NCI-H526 (cell line): ENCODE measurements at regions not wholly inside any gene's neighbourhood (a gene's known extent, or its start where the extent isn't known, plus 50 kb on each side); places are given as distances from the start of the nearest gene placed in this dataset.
A peak's percentile ranks its signal among the peaks of the same experiment; 100 is the strongest.

ENCODE experiments used
- DNase-seq, 2 experiments: peaks; one replicate each; lab custom pipeline; 2025; lab: John Stamatoyannopoulos, UW

DNA sequence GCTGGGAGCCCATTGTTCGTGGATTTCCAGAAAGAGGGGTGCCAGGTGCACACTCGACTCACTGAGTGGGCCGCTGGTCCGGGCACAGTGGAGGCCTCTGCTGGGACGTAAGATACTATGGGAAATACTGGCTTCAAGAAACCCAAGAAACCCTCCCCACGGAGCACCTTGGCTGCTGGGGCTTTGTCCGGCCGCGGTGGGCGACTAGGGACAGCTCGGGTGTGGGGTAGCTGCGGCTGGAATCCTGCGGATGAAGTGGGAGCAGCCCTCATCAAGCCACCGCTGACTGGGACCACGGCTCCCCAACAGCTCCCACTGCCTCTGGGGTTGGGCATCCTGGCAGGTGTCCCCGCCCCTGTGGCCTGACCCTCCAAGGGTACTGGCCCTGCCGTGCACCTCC is 69.5 kb upstream of the GATA5 start:
- no peak for DNase-seq

DNA sequence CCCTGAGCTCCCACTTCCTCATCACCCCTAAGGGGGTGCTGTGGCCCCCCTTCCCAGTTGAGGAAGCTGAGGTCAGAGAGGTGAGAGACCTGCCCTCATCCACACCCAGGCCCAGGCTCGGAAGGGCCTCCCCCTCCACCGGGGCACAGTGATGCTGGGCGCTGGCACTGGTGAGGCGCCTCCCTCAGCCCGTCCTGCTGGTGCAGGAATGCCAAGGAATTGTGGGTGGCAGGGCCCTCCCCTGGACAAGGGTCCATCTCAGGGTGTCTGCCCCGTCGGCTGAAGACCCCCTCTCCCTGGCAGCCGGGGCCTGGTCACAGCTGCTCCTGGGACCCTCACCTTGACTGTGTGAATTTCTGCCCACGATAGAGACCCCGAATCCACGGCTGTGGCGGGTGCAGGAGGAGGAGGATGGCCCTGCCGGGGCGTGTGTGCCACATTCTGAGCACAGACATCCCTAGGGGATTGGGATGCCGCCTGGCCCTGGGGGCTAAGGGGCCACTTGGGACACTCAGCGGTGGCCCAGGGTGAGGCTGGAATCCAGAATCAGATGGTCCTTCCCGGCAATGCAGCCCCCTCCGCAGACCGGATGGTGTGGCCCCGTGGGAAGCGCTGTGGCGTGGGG is 70.2 kb upstream of the GATA5 start:
- DNase-seq, result no peak

DNA sequence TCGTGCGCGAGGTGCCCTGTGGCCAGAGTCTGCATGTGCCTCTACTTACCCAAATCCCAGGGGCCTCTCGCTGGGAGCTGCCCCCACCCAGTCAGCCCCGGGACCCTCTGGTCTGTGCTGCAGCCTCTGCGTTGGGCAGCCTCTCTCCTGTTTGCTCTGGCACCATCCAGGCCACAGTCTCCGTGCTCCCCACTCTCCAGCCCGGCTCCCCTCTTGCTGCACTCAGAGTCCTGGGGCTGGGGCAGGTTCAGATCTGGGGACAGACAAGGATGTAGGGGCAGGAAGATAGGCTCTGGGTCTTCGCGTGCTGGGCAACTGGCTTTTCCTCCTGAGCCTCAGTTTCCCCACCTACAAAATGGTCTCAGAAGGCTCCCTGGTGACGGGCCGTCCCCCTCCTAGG is 70.8 kb upstream of the GATA5 start:
- DNase-seq, result no peak

DNA sequence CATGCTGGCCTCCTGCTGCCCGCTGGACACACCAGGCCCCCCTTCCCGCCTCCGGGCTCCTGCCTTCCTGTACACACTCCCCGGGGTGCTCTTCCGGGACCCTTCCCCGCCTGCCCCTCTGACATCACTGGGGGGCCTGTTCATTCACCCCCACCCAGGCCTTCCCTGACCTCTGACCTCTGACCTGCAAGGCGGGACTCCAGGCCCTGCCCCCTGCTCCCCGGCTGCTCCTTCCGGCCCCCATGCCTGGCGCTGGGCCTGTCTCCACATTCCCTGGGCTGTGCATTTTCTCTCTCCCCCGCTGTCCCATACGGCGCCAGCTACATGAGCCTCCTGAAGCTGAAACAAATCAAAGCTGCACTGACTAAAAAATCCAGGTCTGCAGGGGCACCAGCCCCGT is 71.6 kb upstream of the GATA5 start:
- DNase-seq, result no peak

DNA sequence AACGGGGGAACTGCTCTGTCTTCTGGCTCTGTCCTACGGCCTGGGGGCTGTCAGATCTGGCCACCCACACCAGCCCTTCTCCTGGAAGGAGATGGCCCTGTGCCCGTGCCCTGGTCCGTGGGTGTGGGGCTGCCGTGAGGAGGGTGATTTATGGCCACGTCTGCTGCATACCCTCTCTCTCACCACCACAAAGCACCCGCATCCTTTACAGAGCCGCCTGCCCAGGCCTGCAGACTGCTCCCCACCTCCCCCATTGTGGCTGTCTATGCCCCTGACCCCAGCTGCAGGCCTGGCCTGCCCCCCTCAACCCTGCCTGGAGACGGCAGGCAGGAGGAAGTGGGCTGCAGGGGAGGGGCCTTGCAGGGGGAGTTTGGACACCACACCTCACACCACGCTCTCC is 72.7 kb upstream of the GATA5 start:
- DNase-seq, result no peak

DNA sequence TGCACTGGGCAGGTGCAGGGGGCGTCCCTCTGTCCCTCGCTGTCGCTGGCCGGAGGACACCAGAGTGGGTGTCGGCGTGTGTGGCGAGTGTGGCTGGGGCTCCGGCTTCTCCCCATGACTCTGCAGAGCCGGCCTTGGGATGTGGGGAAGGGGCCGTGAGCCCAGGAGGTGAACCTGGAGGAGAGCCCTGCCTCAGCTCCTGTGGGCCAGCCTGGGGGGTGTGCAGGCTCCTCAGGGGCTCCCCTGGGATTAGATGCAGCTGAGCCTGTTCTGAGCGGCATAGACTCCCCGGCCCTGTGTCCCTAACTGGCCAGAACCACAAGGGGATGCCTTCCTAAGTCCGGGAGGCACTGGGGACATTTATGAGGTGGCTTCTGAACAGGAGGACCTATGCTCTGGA is 73.2 kb upstream of the GATA5 start:
- peak in 1 of 2 experiments; percentile 42 for DNase-seq

DNA sequence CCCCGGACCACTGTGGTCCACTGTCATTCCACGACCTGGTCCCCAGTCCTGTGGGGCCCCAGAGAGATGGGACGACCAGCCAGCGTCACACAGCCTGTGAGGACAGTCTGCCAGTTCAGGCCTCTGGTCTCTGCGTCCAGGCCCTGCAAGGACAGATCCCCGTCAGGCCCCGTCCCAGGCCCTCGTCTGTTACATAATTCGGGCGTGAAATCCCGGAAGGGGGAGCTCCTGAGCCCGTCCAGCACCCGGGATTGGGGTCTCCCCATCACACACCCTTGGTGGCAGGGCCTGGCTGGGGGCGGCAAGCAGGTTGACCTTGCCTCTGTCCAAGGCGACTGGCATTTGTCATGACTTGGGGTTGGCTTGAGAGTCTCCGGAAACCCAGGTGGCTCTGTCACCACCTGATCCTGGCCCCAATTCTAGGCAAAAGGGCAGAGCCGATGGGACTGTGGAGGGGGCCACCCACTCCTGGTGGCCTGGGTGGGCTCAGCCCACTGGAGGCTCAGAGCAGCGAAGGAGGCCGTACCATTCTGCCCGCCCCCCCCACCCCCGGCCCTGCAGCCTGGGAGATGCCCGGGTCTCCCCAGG is 73.8 kb upstream of the GATA5 start:
- DNase-seq, result no peak

DNA sequence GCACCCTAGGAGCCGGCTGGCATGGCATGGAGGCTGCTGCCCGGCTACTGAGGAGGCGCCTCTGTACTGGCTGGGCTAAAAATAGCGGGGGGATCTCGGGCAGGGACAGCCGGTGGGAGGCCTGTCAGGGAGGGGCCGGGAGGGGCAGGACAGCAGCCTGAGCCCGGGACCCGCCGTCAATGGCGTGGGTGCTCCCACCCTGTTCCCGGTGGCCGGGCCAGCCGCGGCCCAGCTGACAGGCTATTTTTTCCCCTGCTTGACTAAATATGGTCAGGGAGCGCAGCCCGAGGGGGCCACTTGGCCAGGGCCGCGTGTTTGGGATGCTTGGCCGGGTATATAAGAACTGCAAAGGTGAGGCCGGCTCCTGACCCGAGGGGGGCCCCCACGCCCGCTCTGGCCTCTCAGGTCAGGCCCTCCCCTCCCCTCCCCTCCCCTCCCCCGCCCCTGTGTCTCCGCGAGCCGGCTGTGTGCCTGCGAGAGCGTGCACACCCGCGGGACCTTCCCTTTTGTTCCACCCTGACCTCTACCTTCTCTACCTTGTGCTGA is 74.4 kb upstream of the GATA5 start:
- DNase-seq, result peak in 1 of 2 experiments; percentile 38

DNA sequence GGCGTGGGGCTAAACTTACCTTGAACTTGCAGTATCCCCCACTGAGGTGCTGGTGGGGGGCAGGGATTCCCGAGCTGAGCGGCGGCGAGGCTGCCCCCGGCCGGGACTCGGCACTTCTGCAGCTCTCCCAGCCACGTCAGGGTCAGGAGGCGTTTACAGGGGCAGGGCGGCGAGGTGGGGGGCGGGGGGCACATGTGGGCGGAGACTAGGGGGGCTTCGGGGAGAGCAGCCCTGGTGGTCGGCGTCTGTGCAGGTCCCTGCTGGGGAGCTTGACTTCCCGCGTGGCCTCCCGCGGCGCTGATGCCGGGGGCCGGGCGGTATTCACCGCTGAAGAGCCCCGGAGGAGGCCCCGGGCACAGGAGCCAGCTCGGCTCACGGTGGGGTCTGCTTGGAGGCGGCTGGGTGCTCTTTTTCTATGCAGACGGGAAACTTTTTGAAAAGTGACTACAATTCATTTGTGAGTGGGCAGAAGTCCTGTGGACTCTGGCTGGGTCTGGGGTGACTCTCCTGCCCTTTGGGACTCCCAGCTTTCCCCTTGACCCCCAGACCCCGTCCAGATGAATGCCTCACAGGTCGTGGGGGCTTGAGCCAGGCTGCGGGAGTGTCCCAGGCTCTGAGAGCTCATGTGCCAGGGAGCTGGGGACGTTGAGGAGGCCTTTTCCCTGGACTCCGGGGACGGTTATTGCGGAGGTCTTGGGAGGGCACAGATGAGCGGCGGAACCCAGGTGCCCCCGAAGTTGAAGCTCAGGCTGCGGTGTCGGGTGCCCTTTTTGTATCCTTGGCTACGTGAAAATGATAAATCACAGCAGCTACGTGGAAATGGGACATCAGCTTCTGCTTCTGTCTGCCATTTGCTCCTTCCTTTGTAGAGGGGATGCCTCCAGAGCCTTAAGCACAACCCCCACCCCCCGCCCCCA is 75.9 kb upstream of the GATA5 start:
- peak in 1 of 2 experiments; percentile 38 for DNase-seq

DNA sequence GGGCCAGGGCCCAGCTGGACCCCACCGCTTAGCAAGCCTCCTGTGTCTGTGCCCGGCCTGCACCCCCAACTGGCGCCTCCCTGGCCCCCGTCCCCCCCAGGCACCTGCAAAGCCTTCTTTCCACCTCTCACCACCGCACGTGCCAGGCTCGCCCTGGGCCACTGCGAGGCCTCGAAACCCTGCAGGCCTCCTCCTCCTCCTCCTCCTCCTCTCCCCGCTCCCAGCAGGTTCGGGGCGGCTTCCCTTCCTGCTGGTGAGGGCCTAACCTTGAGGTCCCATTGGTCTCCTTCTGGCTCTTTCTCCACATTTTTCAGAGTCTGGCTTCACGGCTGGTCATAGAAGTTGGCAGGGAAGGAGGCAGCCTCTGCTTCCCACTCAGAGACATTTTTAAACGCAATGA is 76.8 kb upstream of the GATA5 start:
- DNase-seq, result no peak

DNA sequence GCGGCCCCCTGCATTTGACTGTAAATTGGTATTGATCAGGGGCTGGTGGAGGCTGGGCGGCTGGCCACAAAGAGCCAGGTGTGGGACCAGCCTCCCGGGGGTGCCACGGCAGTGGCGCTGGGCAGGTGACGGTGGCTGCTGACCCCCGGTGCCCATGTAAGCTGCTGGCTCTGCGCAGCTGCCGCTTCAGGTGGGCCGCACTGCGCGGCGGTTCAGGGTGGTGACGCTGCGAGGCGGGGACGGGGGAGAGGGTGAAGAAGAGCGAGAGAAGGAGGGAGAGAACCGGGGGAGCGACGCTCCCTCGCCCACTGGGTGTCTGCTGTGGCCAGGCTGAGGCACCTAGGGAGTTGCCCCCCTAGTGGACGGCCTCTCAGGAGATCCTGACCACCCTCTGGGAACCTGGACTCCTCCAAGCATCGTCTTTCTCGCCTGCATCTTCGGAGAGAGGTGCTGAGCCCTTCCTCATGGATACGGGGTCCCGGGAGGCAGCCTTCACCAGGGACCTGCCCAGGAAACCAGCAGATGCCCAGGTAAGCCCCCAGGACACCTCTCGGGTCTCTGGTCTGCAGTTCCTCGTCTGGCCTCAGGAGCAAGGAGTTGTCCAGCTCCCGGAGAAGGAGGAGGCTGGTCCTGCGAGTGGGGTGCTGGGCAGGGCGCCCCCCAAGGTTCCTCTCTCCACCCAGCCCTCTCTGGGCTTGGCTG is 77.5 kb upstream of the GATA5 start:
- no peak for DNase-seq

DNA sequence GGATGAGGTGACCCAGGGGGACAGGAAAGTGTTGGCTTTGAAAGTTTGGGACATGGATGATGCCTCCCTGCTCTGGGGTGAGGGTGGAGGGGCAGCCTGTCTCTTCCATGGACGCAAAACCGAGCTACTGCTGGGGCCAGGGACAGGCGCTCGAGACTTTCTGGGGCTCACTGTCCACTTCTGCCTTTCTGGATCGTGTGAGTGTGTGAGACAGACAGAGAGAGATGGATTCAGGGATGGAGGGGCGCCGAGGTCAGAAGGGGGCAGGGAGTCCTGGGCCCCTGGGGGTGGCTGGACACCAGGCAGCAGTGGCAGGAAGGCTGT is 78.0 kb upstream of the GATA5 start:
- DNase-seq, result no peak

DNA sequence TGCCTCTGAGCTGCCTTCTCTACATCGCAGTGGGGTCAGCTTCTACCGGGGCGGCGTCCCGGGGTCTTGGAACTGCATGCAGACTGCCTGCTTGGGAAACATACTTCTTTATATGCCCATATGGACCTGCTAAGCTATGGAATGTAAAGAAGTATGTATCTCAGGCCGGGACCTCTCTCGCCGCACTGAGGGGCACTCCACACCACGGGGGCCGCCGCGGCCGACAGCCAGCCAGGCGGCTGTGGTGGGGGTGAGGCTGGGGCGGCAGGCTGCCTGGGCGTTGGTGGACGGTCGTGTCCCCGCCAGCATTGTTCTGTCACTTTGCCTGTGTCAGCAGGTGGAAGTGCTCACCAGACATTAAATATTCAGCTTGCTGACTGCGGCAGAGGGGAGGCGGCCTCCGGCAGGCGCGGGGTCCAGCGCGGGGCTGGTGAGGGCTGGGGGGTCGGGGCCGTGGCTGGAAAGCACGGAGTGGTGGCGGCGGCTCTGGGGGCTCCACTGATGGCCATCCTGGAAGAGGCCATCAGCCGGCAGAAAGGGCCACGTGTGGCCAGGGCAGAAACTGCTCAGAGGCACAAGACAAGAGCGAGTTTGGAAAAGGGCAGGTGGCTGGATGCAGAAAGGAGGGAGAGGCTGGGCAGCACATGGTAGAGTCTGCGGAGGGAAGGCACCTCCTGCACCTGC is 78.6 kb upstream of the GATA5 start:
- DNase-seq, result peak in 1 of 2 experiments; percentile 52

DNA sequence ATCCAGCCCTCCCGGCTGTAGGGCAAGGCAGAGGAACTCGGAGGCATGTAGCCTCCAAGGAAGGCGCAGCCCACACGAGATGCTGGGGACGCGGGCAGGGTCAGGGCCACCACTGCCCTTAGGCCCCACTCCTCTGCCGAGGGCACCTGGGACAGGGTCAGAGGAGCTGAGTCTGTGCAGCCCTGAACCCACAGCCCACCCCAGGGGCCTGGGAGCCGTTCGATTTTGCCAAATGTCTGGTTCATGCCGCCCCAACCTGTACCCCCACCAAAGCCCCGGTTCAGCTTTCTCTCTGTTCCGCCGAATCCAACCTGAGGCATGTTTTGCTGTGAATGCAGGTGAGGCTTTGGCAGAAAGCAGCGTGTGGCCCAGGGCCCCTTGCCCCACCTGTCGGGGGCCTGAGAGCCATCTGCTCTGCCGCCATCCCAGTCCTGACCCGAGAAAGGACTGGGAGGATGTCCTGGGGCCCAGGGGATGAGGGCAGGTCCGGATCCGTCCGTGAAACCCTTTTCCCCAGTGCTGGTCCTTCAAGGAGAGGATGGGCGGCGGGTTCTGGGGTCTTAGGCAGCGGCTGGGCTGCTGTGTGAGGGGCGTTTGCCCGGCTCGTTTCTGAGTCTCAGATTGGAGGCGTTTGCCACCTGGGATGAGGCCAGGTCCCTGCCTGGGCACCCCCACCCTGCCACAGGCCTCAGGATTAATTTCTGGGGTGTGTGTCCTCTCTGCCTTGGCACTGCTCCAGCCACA is 79.3 kb upstream of the GATA5 start:
- DNase-seq, result no peak

DNA sequence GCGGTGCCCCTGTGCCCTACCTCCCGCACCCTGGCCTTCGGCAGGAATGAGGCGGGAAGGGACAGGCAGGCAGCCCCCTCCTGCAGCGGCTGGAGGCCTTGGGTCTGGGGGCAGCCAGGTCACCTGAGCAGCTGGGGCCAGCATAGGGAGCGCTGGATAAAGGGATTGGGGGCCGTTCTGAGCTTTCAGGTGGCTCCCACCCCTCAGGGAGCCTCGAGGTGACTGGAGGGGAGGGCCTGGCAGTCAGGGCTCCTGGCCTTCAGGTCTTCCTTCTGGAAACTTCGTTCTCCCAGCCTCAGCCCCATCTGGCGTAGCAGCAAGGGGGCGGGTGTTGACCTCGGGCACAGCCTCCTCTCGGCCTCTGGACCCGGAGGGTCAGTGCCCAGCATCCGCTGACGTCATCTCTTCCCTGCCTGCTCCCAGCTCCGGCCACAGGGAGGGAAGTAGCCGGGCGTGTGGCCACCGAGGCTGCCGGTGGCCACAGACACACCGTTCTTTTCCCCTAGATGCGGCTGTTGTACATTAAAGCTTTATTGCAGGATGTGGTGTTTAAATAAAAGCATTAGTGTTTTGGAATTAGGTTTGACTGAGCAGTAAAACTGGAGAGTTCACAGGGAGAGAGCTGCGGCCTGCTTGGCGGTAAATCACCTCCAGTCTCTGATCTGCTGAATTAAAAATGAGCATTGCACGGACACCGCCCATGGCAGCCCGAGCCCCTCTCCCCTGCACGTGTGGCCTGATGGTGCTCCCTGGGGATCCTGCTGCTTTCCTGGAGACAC is 80.0 kb upstream of the GATA5 start:
- no peak for DNase-seq

DNA sequence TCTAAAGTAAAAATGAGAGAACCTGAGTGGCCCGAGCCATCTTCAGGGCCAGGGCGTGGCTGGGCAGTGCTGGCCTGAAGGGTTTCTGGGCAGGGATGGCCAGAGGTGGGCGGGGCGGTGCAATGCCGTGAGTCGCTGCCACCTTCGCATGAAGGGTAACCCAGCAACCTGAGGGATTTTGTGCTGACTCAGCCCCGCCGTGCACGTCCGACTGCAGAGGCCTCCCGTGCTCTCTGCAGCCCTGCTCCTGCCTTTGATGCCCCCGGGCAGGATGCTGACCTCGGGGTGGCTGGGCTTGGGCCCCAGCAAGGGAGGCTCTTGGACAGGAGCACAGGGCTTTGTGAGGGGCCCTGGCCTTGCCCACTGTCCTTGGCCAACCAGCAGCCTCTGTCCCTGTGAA is 81.7 kb upstream of the GATA5 start:
- DNase-seq, result no peak

DNA sequence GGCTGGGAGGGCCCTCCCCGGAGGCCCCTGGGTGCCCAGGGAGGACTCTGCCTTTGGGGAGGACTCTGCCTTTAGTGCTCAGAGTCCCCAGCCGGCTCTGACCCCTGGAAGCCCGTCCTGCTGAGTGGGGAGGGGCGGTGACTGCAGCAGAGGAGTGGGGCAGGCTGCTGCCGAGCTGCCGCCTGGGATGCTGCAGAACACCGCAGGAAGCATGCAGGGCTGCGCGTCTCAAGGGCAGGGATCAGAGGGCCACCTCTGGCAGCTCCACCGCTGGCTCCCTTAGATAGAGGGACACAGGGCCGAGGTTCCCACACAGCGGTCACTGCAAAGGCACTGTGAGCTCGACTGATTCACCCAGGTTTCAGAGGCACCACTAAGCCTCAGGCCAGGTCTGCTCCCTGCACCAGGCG is 82.2 kb upstream of the GATA5 start:
- no peak for DNase-seq

DNA sequence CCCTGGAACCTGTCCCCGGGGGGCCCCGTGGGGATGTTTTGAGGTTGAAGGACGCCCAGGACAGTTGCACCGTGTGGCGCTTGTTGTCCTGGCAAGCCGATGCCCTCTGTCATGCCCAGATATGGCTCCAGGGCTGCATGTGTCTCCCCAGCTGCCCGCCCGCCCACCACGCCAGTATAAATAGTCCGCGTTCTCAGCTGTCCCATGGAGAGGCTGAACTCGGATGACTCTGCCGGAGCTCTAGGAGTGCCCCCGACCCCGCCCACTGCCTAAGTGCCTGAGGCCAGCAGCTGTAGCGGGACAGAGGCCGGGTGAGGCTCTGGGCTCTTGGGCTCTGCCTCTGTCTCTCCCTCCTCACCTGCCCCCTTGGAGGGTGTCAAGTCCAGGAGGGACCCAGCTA is 83.0 kb upstream of the GATA5 start:
- DNase-seq, result peak in 1 of 2 experiments; percentile 49

DNA sequence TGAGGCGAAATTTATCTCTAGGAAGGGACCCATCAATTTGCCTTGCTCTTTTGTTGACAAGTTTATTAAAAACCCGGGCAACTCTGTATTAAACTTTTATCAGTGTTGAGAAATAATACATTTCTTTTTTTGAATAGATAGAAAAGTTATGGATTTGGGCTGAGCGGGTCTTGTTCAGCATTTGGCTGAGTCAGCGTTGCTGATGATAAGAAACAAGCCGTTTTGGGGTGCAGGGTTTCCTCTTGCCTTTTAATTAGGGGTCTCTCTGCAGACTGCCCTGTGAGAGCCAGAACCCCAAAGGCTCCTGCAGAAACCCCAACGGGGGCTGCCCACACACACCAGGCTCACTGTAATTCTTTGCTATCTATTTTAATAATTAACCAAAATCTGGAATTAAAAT is 82.1 kb upstream of the SLCO4A1 start:
- DNase-seq, result no peak

DNA sequence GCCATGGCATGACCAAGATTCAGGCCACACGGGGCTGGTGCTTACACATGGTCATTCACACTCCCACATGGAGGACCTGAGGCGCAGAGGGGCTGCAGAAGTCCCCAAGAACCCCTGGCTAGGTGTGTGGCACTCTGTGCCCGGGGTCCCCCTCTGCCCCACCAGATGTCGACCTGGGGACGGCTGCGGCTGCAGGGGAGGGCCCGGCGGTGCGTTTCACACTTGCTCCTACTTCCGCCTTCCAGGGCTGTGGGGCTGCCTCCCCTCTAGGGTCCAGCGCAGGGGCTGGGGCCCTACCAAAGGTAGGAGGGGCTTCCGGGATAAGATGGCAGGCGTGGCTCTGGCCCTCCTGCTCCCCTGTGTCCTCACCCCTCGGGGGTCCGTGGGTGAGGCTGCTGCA is 81.1 kb upstream of the SLCO4A1 start:
- DNase-seq, result no peak
